Central memory CD4-positive, alpha-beta T cell (primary cell): ENCODE measurements at regions not wholly inside any gene's neighbourhood (a gene's known extent, or its start where the extent isn't known, plus 50 kb on each side); places are given as distances from the start of the nearest gene placed in this dataset.

Experiments
- DNase-seq: peaks from one replicate; pipeline ENCODE4 v3.0.0; 2022

DNA sequence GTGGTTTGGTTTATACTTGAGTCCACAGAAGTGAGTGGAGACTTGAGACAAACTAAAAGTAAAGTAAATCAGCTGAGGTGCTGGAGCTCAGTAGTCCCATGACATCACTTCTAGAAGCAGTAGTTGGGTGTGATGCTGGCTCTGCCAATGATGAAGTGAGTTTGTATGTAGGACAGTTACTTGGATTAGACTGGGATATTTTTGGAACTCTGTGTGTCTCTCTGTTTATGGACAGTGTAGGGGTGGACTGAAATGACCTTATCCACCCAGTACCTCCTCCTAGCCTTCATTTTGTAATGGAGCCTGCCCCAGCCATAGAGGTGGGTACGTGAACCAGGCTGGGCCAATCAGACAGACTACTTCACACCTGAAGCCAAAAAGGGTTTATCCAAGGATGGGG lies 52.2 kb downstream of the POLR1D start:
- no peak for DNase-seq

DNA sequence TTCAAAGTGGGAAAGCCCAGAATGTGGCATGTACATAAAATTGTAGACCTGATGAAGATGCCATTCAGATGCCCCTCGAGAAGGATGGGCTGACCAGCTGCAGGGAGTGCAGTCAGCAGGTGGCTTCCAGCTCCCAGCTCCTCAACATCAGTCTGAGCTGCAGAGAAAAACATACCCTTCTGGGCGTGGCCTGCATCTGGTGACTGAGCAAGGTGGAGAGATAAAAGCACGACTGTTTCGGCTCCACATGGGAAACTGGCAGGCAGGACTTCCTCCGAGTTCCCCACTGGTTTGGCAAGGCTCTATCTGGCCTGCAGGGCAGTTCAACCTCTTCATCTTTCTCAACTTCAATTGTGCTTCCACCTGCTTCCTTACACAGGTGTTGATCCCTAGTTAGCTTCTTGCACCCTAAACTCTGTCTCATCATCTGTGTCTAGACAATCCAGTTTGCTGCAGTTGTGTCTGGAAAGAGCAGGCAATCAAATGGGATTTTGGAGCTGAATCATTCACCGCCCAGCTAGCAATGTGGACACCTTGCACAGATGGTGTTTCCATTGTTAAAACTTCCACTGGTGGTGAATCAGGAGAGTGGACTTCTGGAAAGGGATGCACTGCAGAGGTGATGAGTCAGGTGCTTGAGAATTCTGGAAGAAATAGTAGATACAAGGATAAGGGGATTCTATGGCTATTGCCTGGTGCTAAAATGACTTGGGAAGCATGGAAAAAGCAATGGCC lies 56.8 kb downstream of the POLR1D start:
- no peak for DNase-seq

DNA sequence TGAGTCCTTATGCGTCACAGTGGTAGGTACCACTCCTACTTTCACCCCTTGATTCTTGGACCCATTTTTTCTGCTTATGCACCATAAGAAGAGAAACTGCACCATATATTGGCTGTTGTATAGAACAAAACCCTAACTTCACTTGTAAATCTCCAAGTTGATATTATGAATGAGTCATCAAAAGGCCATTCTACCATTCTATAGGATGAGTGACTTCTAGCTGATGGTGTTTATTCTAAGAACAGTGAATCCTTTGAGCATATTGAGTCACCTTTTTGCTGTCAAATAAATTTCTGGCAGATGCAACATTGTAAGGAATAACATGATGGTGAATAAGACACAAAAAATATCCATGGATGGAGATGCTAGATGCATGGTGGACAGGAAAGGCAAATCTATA lies 57.7 kb downstream of the POLR1D start:
- no peak for DNase-seq

DNA sequence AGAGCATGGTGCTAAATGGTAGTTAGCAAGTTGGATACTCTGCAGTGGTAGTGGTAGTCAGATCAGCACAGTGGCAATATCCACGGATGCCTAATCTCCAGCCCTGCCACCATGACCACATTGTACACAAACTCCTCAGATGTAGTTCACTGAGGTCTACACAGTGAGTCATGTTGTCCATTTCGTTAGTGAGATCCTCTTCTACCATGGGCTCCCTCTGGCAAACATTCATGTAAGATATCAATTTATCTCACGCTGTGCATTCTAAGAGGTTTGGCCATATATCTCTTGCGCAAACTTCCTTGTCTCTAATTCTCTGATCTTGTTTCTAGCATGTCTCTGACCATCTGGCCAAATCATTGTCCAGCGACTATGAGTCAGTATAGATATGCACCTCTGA lies 58.2 kb downstream of the POLR1D start:
- DNase-seq: no peak

DNA sequence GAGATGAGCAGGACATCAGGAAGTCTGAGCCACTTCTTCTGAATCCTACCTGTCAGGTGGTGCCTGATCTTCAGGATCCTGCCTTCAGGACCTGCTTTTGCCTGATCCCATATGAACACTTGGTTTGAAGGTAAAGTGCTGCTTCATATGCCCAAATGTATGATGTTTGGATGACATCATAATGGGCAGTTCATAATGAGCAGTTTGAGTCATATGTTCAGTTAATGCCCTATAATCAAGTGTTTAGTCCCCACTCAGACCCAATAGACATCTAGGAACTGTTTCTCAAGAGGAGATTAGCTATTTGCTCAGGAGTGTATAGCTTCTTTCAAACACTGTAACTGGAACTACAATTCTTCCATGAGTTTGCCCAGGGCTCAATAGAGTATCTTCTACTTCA lies 58.8 kb downstream of the POLR1D start:
- no peak for DNase-seq

DNA sequence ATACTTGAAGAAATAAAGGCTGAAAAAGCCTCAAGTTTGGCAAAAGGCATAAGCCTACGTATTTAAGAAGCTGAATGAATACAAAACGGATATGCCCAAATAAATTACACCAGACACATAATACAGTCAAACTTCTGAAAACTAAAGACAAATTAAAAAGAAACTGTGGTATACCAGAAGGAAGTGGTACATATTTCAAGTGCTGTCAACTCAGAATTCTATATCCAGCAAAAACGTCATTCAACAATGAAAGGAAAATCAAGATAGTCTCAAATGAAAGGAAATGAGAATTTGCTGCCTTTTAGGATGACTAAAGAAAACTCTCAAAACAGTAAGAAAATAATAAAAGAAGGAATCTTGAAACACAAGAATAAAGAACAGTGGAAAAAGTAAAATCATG lies 69.5 kb downstream of the POLR1D start:
- DNase-seq: no peak

DNA sequence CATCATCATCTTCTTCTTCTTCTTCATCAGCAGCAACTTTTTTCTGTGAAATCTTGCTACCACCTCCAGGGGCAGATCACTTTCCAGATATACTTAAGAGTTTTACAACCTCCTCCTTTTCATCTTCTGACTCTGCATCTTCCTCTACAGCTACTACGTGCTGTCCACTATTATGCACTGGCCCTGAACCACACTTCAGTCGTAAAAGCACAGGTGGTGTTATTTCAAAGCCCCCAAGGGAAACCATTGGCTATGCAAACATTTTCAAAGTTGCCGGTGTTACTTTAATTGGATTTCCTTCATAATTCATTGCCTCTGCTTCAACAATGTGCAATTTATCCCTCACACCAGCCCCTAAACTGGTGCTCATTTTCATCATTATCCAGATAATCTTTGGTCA lies 75.0 kb downstream of the POLR1D start:
- no peak for DNase-seq

DNA sequence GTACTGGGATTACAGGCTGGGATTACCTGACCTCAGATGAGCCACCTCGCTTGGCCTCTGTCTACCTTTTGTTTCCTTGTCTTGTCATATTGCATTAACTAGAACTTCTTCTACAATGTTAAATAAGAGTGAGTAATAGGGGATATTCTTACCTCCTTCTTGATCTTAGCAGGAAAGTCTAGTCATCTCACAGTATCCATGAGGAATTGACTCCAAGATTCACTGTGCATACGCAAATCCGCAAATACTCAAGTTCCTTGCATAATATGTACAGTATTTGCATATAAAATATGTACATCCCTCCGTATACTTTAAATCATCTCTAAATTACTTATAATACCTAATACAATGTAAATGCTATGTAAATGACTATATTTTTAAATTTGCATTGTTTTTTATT lies 78.3 kb downstream of the POLR1D start:
- no peak for DNase-seq

DNA sequence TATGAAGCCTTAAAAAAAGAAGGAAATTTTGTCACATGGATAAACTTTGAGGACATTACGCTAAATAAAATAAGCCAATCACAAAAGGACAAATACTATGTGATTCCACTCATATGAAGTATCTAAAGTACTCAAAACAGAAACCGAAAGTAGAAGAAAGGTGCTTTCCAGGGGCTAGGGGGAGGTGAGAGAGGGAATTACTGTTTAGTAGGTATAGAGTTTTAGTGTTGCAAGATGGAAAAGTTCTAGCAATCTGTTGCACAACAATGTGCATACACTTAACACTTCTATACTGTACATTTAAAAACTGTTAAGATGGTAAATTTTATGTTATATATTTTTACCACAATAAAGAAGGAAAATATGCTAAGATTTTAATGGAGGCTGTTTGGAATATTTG lies 83.0 kb downstream of the POLR1D start:
- DNase-seq: peak; percentile 3

DNA sequence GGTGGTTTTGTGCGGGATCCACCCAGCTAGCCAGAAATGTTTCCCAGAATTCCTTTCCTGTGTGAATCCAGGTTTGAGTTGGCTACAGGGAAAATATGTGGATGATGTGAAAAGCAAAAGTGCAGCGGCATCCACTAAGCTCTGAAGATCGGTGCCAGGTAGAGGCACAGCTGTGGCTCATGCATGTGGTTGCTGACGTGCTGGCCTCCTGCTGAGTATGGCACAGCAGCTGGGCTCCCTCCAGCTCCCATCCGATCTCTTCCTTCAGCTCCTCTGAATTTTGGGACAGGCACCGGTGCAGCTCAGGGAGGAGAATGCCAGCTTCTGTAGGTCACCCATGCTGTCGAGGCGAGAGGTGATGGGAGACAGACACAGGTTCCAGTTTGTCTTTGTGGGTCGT lies 84.0 kb upstream of the GSX1 start:
- DNase-seq: no peak

DNA sequence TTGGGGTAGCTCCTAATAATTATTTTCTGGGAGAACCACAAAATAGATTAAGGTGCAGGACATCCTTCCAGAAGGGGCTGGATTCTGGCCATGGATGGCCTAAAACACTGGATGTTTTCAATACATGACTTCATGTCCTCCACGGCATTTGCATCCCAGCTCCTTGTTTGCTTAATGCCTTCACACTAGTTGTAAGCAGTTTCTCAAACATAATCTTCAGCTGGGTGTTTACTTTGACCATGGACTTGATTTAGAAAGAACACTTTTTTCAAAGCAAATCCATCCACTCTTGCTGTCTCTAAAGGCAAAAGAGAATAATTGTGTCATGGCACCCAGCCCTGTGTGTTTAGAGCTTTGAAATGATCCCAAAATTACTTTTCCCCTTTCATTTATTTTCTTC lies 82.5 kb upstream of the GSX1 start:
- no peak for DNase-seq

DNA sequence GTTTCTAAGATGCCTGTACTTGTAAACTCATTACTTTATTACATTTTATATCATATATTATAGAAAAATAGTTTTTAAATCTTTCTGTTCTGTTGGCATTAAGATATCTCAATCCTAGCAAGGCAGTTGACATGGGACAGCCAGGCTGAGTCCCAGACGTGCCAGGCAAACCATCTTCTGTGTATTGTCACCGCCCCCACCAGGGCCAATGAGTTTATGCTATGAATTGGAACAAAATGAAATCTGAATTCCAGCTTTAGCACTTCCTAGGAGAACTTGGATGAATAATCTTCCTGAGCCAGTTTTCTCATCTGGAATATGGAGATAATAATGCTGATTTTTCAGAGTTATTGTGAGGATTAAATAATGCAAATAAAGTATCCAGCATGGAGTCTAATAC lies 79.9 kb upstream of the GSX1 start:
- no peak for DNase-seq

DNA sequence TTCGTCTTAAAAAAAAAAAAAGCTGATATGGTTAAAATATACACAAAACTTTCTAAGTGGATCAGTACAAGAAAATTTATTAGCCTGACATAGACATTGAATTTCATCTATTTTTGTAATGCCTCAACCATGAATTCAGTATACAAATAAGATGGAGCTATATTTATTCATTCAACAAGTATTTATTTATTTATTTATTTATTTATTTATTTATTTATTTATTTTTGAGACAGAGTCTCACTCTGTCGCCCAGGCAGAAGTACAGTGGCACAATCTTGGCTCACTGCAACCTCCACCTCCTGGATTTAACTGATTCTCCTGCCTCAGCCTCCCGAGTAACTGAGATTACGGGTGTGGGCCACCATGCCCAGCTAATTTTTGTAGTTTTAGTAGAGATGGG lies 78.5 kb upstream of the GSX1 start:
- DNase-seq: no peak

DNA sequence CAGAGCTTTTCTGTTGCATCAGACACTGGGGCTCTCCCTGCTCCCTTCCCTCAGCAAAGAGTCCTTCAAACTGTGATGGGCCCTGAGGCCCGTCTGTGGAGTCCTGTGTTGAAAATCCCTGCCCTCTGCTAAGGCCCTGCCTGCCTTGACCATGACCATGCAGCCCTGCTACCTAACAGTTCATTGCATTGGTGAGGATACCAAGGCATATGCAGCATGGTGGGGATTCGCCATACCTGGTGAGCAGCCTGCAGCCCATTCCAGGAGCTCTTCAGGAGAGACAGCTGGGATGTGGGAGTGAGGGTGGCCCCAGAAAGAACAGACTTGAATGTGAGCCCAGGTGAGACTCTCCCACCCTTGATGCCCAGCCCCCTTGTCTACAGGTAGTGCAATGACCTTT lies 70.6 kb upstream of the GSX1 start:
- DNase-seq: no peak

DNA sequence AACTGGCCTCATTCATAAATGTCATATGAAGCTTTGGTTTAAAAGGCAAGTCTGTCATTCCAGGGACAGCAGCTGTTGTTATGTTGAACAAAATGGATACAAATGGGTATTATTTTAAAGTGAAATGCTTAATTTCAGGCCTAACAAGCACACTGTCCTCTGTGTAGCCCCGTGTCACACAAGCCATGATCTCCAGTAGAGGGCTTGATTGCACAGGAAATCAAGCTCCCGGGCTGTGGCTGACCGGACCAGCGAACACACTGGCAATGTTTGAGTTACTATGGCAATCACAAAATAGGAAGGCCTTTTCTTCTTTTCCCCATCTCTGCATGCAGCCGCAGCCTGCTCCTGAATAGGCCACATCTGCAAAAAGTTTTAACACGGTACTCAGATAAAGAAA lies 64.0 kb upstream of the GSX1 start:
- no peak for DNase-seq

DNA sequence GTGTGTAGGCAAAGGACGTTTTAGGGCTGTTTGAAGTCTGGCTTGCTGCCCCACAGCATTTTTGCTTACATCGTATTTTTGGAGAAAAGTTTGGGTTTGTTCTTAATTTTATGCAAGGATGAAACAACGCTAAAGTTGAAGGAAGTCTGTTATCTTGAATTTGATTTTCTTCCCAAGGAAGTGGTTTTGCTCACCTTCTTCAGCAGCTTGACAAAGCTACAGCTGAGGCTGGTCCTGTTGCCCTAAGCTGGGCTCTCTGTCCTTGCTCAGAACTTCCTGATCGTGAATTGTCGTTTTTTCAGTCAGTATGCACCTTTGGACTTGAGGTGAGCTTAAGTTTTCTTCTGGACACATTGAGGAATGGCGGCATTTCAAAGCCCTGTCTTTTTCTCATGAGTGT lies 62.1 kb upstream of the GSX1 start:
- no peak for DNase-seq
